HFFc6 (cell line): ENCODE measurements at regions not wholly inside any gene's neighbourhood (a gene's known extent, or its start where the extent isn't known, plus 50 kb on each side); places are given as distances from the start of the nearest gene placed in this dataset.

Experiments
- DNase-seq: peaks from one replicate; pipeline ENCODE4 v3.0.0-alpha.2; 2018
- H3K27ac Mint-ChIP-seq: 2 replicates; pipeline ENCODE4 v1.8.0; 2020; ENCODE audit warnings: mild to moderate bottlenecking, mixed read lengths
- H3K27me3 Mint-ChIP-seq: 2 replicates; pipeline ENCODE4 v1.8.0; 2021; ENCODE audit warnings: mild to moderate bottlenecking, moderate library complexity, mixed read lengths; ENCODE audit not compliant: insufficient read depth
- H3K36me3 Mint-ChIP-seq: 2 replicates; pipeline ENCODE4 v1.8.0; 2021; ENCODE audit warnings: low read depth, mixed read lengths
- H3K4me1 Mint-ChIP-seq: 2 replicates; pipeline ENCODE4 v1.8.0; 2020; ENCODE audit warnings: low read depth, mixed read lengths
- H3K4me3 Mint-ChIP-seq: 2 replicates; pipeline ENCODE4 v1.8.0; 2020; ENCODE audit warnings: mild to moderate bottlenecking, moderate library complexity, mixed read lengths
- H3K9me3 Mint-ChIP-seq: 2 replicates; pipeline ENCODE4 v1.8.0; 2020; ENCODE audit warnings: mild to moderate bottlenecking, mixed read lengths
- CTCF ChIP-seq: fragments of 200-600 bp; sonication (generic); IDR thresholded peaks from 2 replicates; pipeline ENCODE4 v1.5.0; 2021; ENCODE audit warnings: antibody characterized with exemption, mild to moderate bottlenecking

GRCh38 chr9:135278586-135278985 is 191.1 kb downstream of the OLFM1 start:
- Mint-ChIP-seq H3K27ac (no peak overlapping the region), H3K9me3 (peaks cover 42% of the 10 kb centered on the region), H3K4me1 (no peaks in the 10 kb centered on the region), H3K4me3 (no peak overlapping the region), H3K36me3 (peaks cover 9% of the 10 kb centered on the region), H3K27me3 (peaks cover 15% of the 10 kb centered on the region)
- DNase-seq, result no peak
- TF ChIP-seq CTCF, result no peak

GRCh38 chr9:135279385-135279784 is 191.9 kb downstream of the OLFM1 start:
- no peak for TF ChIP-seq CTCF
- Mint-ChIP-seq H3K36me3 (peaks cover 9% of the 10 kb centered on the region), H3K27ac (no peak overlapping the region), H3K9me3 (peaks cover 42% of the 10 kb centered on the region), H3K4me3 (no peak overlapping the region), H3K4me1 (no peaks in the 10 kb centered on the region), H3K27me3 (peaks cover 11% of the 10 kb centered on the region)
- no peak for DNase-seq

GRCh38 chr9:135279834-135280393 is 192.4 kb downstream of the OLFM1 start:
- Mint-ChIP-seq H3K9me3 (peaks cover 42% of the 10 kb centered on the region), H3K27me3 (peaks cover 11% of the 10 kb centered on the region)
- TF ChIP-seq CTCF, result no peak

GRCh38 chr9:135280666-135281065 is 193.2 kb downstream of the OLFM1 start:
- no peak for DNase-seq
- H3K36me3 Mint-ChIP-seq, result peaks cover 9% of the 10 kb centered on the region
- no peak overlapping the region for H3K4me3 Mint-ChIP-seq
- peaks cover 11% of the 10 kb centered on the region for H3K27me3 Mint-ChIP-seq
- no peaks in the 10 kb centered on the region for H3K4me1 Mint-ChIP-seq
- H3K27ac Mint-ChIP-seq, result no peak overlapping the region
- TF ChIP-seq CTCF, result no peak
- peaks cover 39% of the 10 kb centered on the region for H3K9me3 Mint-ChIP-seq

More at GRCh38 chr9:135279834-135280393, 192.4 kb downstream of the OLFM1 start:
- Mint-ChIP-seq H3K4me3 (no peak overlapping the region), H3K27ac (no peak overlapping the region), H3K4me1 (no peaks in the 10 kb centered on the region), H3K36me3 (peaks cover 9% of the 10 kb centered on the region)
- no peak for DNase-seq

- peaks cover 36% of the 10 kb centered on the region for H3K9me3 Mint-ChIP-seq
- H3K27ac Mint-ChIP-seq, result no peak overlapping the region
- no peak for TF ChIP-seq CTCF
Observed at GRCh38 chr9:135281151-135281550, 193.7 kb downstream of the OLFM1 start.

More at GRCh38 chr9:135281151-135281550, 193.7 kb downstream of the OLFM1 start:
- Mint-ChIP-seq H3K36me3 (peaks cover 6% of the 10 kb centered on the region), H3K4me1 (no peaks in the 10 kb centered on the region), H3K27me3 (peaks cover 11% of the 10 kb centered on the region), H3K4me3 (no peak overlapping the region)
- DNase-seq, result no peak
